DOHH2 (cell line): ENCODE measurements at regions not wholly inside any gene's neighbourhood (a gene's known extent, or its start where the extent isn't known, plus 50 kb on each side); places are given as distances from the start of the nearest gene placed in this dataset.

Source experiments
- H3F3A ChIP-seq: fragments of 200-600 bp; sonication (generic), shearing (Covaris generic); 2 replicates; pipeline ENCODE4 v1.6.0; 2016; ENCODE audit warnings: antibody characterized with exemption, mild to moderate bottlenecking; ENCODE audit not compliant: control insufficient read depth, insufficient read depth
- H3K27ac ChIP-seq: fragments of 200-600 bp; sonication (generic); 2 replicates; pipeline ENCODE4 v1.5.1; 2014; ENCODE audit warnings: low read depth, mild to moderate bottlenecking, low read length, moderate library complexity
- H3K27me3 ChIP-seq: fragments of 200-600 bp; sonication (generic); 2 replicates; pipeline ENCODE4 v1.6.1; 2014; ENCODE audit warnings: mild to moderate bottlenecking, low read length, mixed read lengths; ENCODE audit not compliant: control insufficient read depth
- H3K36me3 ChIP-seq: fragments of 200-600 bp; sonication (generic); 2 replicates; pipeline ENCODE4 v1.6.1; 2014; ENCODE audit warnings: mild to moderate bottlenecking, low read length, moderate library complexity, mixed read lengths; ENCODE audit not compliant: control insufficient read depth
- H3K4me1 ChIP-seq: fragments of 200-600 bp; sonication (generic); 2 replicates; pipeline ENCODE4 v1.6.1; 2014; ENCODE audit warnings: mild to moderate bottlenecking, low read length, mixed read lengths; ENCODE audit not compliant: control insufficient read depth
- H3K4me2 ChIP-seq: fragments of 200-600 bp; sonication (generic); 2 replicates; pipeline ENCODE4 v1.6.0; 2014; ENCODE audit warnings: mild to moderate bottlenecking, low read length, moderate library complexity
- H3K4me3 ChIP-seq: fragments of 200-600 bp; sonication (generic); 2 replicates; pipeline ENCODE4 v1.5.1; 2014; ENCODE audit warnings: mild to moderate bottlenecking, low read length, mixed read lengths
- H3K79me2 ChIP-seq: fragments of 200-600 bp; sonication (generic); 2 replicates; pipeline ENCODE4 v1.6.1; 2014; ENCODE audit warnings: mild to moderate bottlenecking, low read length, mixed read lengths; ENCODE audit not compliant: control insufficient read depth
- H3K9me2 ChIP-seq: fragments of 200-600 bp; sonication (generic); replicated peaks from 2 replicates; pipeline ENCODE4 v1.6.1; 2014; ENCODE audit warnings: mild to moderate bottlenecking, low read length, mixed read lengths; ENCODE audit not compliant: control insufficient read depth
- H3K9me3 ChIP-seq: fragments of 200-600 bp; sonication (generic); 2 replicates; pipeline ENCODE4 v1.6.1; 2014; ENCODE audit warnings: antibody characterized with exemption, low read length, mixed read lengths; ENCODE audit not compliant: control insufficient read depth, insufficient read depth
- H4K20me1 ChIP-seq: fragments of 200-600 bp; sonication (generic); 2 replicates; pipeline ENCODE4 v1.6.0; 2014; ENCODE audit warnings: low read depth, mild to moderate bottlenecking, antibody characterized with exemption, low read length, moderate library complexity; ENCODE audit not compliant: control insufficient read depth, insufficient read depth
- CTCF ChIP-seq: fragments of 200-600 bp; sonication (generic); IDR thresholded peaks from one replicate; pipeline ENCODE4 v1.5.1; 2014; ENCODE audit warnings: antibody characterized with exemption, mild to moderate bottlenecking, low read depth, low read length; ENCODE audit not compliant: poor library complexity, severe bottlenecking
- EZH2phosphoT487 ChIP-seq: fragments of 200-600 bp; sonication (generic); IDR thresholded peaks from 2 replicates; pipeline ENCODE4 v1.6.1; 2017; ENCODE audit warnings: borderline replicate concordance, mild to moderate bottlenecking, antibody characterized with exemption, low read length, moderate library complexity, mixed read lengths

- Histone ChIP-seq H3K27me3 (no peaks in the 10 kb centered on the region), H3K27ac (no peak overlapping the region), H3K36me3 (no peaks in the 10 kb centered on the region), H3K4me3 (no peak overlapping the region), H3K9me2 (no peaks in the 10 kb centered on the region), H3F3A (no peaks in the 10 kb centered on the region), H3K79me2 (no peaks in the 10 kb centered on the region), H3K9me3 (no peaks in the 10 kb centered on the region), H4K20me1 (no peaks in the 10 kb centered on the region), H3K4me2 (no peak overlapping the region), H3K4me1 (no peaks in the 10 kb centered on the region)
- TF ChIP-seq EZH2phosphoT487 (no peak), CTCF (no peak)
Observed at GRCh38 chr11:122308226-122308625, 192.2 kb upstream of the BLID start.

- H3K27ac ChIP-seq = no peak overlapping the region
- no peaks in the 10 kb centered on the region for H3K36me3 ChIP-seq
- H3K4me1 ChIP-seq = no peaks in the 10 kb centered on the region
- H3K4me3 ChIP-seq = no peak overlapping the region
- H3K79me2 ChIP-seq = no peaks in the 10 kb centered on the region
- H3K27me3 ChIP-seq = no peaks in the 10 kb centered on the region
- TF ChIP-seq EZH2phosphoT487 (no peak), CTCF (no peak)
- no peaks in the 10 kb centered on the region for H4K20me1 ChIP-seq
- H3K9me2 ChIP-seq = no peaks in the 10 kb centered on the region
- no peaks in the 10 kb centered on the region for H3K9me3 ChIP-seq
- no peaks in the 10 kb centered on the region for H3F3A ChIP-seq
- no peak overlapping the region for H3K4me2 ChIP-seq
Observed at GRCh38 chr11:122307476-122308035, 191.5 kb upstream of the BLID start.

GRCh38 chr11:122306831-122307391 lies 190.9 kb upstream of the BLID start:
- Histone ChIP-seq H3K27ac (no peak overlapping the region), H3K36me3 (no peaks in the 10 kb centered on the region), H3K4me2 (no peak overlapping the region), H3K9me3 (no peaks in the 10 kb centered on the region), H3K4me1 (no peaks in the 10 kb centered on the region), H3K4me3 (no peak overlapping the region), H3K79me2 (no peaks in the 10 kb centered on the region), H3K9me2 (no peaks in the 10 kb centered on the region), H3K27me3 (no peaks in the 10 kb centered on the region), H3F3A (no peaks in the 10 kb centered on the region), H4K20me1 (no peaks in the 10 kb centered on the region)
- TF ChIP-seq CTCF = no peak
